H1 (cell line): ENCODE measurements at regions not wholly inside any gene's neighbourhood (a gene's known extent, or its start where the extent isn't known, plus 50 kb on each side); places are given as distances from the start of the nearest gene placed in this dataset.

ENCODE experiments used
- CTCF ChIA-PET: fragments of 300-600 bp; sonication (Branson Sonifier 250); formaldehyde crosslinking; loops from one replicate; lab custom pipeline; 2021; ENCODE audit not compliant: partially characterized antibody; lab: Charles Lee
- POLR2A ChIA-PET: fragments of 300-600 bp; sonication (Branson Sonifier 250); formaldehyde crosslinking; loops from one replicate; lab custom pipeline; 2021; ENCODE audit warnings: inconsistent platforms; ENCODE audit not compliant: partially characterized antibody; lab: Charles Lee
- DNase-seq, 2 experiments: peaks; one replicate each; pipeline versions ENCODE4 v3.0.0 to v3.0.0-alpha.2; 2010 to 2022; ENCODE audit warnings: low spot score in 2 of 2, low read depth in 1 of 2, mixed read lengths in 1 of 2
- FAIRE-seq: peaks from 2 replicates; lab custom pipeline; 2011; peaks lifted over from hg19 to GRCh38; lab: Jason Lieb, UNC
- H2AFZ ChIP-seq: 2 replicates; pipeline ENCODE4 v1.8.1; 2012; ENCODE audit warnings: low read length, inconsistent platforms
- H2AK5ac ChIP-seq: 2 replicates; pipeline ENCODE4 v1.6.1; 2013; ENCODE audit warnings: low read depth, low read length
- H2BK120ac ChIP-seq: replicated peaks from 2 replicates; pipeline ENCODE3; 2013; ENCODE audit warnings: low read depth, low read length, inconsistent platforms
- H2BK12ac ChIP-seq: 2 replicates; pipeline ENCODE4 v1.6.1; 2013; ENCODE audit warnings: low read depth, low read length
- H2BK15ac ChIP-seq: 2 replicates; pipeline ENCODE4 v1.6.1; 2013; ENCODE audit warnings: low read length
- H2BK20ac ChIP-seq: 2 replicates; pipeline ENCODE4 v1.6.1; 2013; ENCODE audit warnings: low read length
- H2BK5ac ChIP-seq: 2 replicates; pipeline ENCODE4 v1.6.1; 2013; ENCODE audit warnings: low read depth, low read length
- H3K14ac ChIP-seq: 2 replicates; pipeline ENCODE4 v1.6.1; 2013; ENCODE audit warnings: inconsistent platforms; ENCODE audit not compliant: insufficient read length
- H3K18ac ChIP-seq: 2 replicates; pipeline ENCODE4 v1.6.1; 2013; ENCODE audit warnings: low read length; ENCODE audit errors: extremely low read depth
- H3K23ac ChIP-seq: 2 replicates; pipeline ENCODE4 v1.6.1; 2013; ENCODE audit warnings: inconsistent platforms; ENCODE audit not compliant: insufficient read length
- H3K23me2 ChIP-seq: 2 replicates; pipeline ENCODE4 v1.6.1; 2013; ENCODE audit warnings: low read depth, low read length
- H3K27ac ChIP-seq: 2 replicates; pipeline ENCODE4 v1.6.1; 2011; ENCODE audit warnings: low read depth, low read length, inconsistent platforms
- H3K27me3 ChIP-seq, 4 experiments: replicated peaks in 1 of 4; 1 replicate in 1 of 4; 2 replicates in 3 of 4; pipeline versions ENCODE4 v1.6.1 to v1.8.1; 2011 to 2013; ENCODE audit warnings: low read length in 3 of 4, mild to moderate bottlenecking in 3 of 4, inconsistent platforms in 2 of 4, mixed read lengths in 2 of 4, moderate library complexity in 1 of 4; ENCODE audit not compliant: control insufficient read depth in 3 of 4, insufficient read depth in 3 of 4; ENCODE audit errors: extremely low read depth in 1 of 4
- H3K36me3 ChIP-seq, 4 experiments: 2 replicates each; pipeline versions ENCODE4 v1.6.1 to v1.8.1; 2011 to 2013; ENCODE audit warnings: mild to moderate bottlenecking in 4 of 4, low read length in 3 of 4, moderate library complexity in 2 of 4, control low read depth in 1 of 4, inconsistent platforms in 1 of 4; ENCODE audit not compliant: insufficient read depth in 4 of 4, control insufficient read depth in 2 of 4
- H3K4ac ChIP-seq: replicated peaks from 2 replicates; pipeline ENCODE3; 2013; ENCODE audit warnings: low read length, low read depth, mixed read lengths, inconsistent platforms; ENCODE audit not compliant: insufficient read length
- H3K4me1 ChIP-seq, 4 experiments: replicated peaks in 1 of 4; 1 replicate in 1 of 4; 2 replicates in 3 of 4; pipeline versions ENCODE4 v1.6.1 to v1.8.1; 2011 to 2013; ENCODE audit warnings: low read length in 3 of 4, inconsistent platforms in 2 of 4, mixed read lengths in 1 of 4; ENCODE audit not compliant: insufficient read depth in 4 of 4, control insufficient read depth in 3 of 4
- H3K4me2 ChIP-seq, 2 experiments: 2 replicates each; pipeline versions ENCODE4 v1.6.1 to v1.8.1; 2011 to 2013; ENCODE audit warnings: low read depth in 2 of 2, low read length in 2 of 2, control low read depth in 1 of 2, inconsistent platforms in 1 of 2, mild to moderate bottlenecking in 1 of 2; ENCODE audit not compliant: insufficient read depth in 1 of 2
- H3K4me3 ChIP-seq, 4 experiments: fragments of 200-600, 300-600 bp in 1 of 4; sonication (generic), shearing (Covaris generic), sonication (Bioruptor Twin) in 1 of 4; 2 replicates each; pipeline versions ENCODE4 v1.5.1 to v1.8.1; 2011 to 2016; ENCODE audit warnings: low read length in 4 of 4, low read depth in 3 of 4, control low read depth in 2 of 4, inconsistent platforms in 2 of 4, mild to moderate bottlenecking in 2 of 4, mixed read lengths in 1 of 4, moderate library complexity in 1 of 4; ENCODE audit not compliant: insufficient read depth in 2 of 4; ENCODE audit errors: extremely low read depth in 1 of 4
- H3K56ac ChIP-seq: replicated peaks from 2 replicates; pipeline ENCODE3; 2013; ENCODE audit warnings: low read depth, mild to moderate bottlenecking, mixed read lengths, low read length, inconsistent platforms; ENCODE audit not compliant: insufficient read length
- H3K79me1 ChIP-seq: 2 replicates; pipeline ENCODE4 v1.6.1; 2013; ENCODE audit warnings: low read depth, low read length, control low read depth
- H3K79me2 ChIP-seq, 2 experiments: 2 replicates each; pipeline versions ENCODE4 v1.6.1 to v1.8.1; 2012 to 2013; ENCODE audit warnings: low read length in 2 of 2, mild to moderate bottlenecking in 2 of 2, inconsistent platforms in 1 of 2; ENCODE audit not compliant: insufficient read depth in 2 of 2, control insufficient read depth in 1 of 2
- H3K9ac ChIP-seq, 4 experiments: replicated peaks in 1 of 4; 1 replicate in 1 of 4; 2 replicates in 3 of 4; pipeline versions ENCODE4 v1.6.1 to v1.8.1; 2011 to 2013; ENCODE audit warnings: low read depth in 3 of 4, low read length in 3 of 4, control low read depth in 2 of 4, mild to moderate bottlenecking in 2 of 4, moderate library complexity in 2 of 4, inconsistent platforms in 1 of 4; ENCODE audit errors: extremely low read depth in 1 of 4
- H3K9me3 ChIP-seq, 2 experiments: 2 replicates each; pipeline versions ENCODE4 v1.6.1 to v1.8.1; 2012 to 2013; ENCODE audit warnings: mild to moderate bottlenecking in 2 of 2, moderate library complexity in 2 of 2, control low read depth in 1 of 2, inconsistent platforms in 1 of 2, low read depth in 1 of 2, low read length in 1 of 2, mixed read lengths in 1 of 2; ENCODE audit not compliant: insufficient read depth in 2 of 2
- H4K20me1 ChIP-seq, 2 experiments: replicated peaks in 1 of 2; 2 replicates each; pipeline versions ENCODE3 to v1.8.1; 2011 to 2013; ENCODE audit warnings: inconsistent platforms in 2 of 2, low read length in 2 of 2, mild to moderate bottlenecking in 1 of 2; ENCODE audit not compliant: insufficient read depth in 2 of 2, control insufficient read depth in 1 of 2
- H4K5ac ChIP-seq: 2 replicates; pipeline ENCODE4 v1.6.1; 2013; ENCODE audit warnings: low read length, low read depth, mixed read lengths, inconsistent platforms; ENCODE audit not compliant: insufficient read length
- H4K8ac ChIP-seq: 2 replicates; pipeline ENCODE4 v1.8.0; 2013; ENCODE audit warnings: mild to moderate bottlenecking, moderate library complexity, low read length, inconsistent platforms; ENCODE audit not compliant: insufficient read depth; ENCODE audit errors: extremely low read depth
- H4K91ac ChIP-seq: replicated peaks from 2 replicates; pipeline ENCODE3; 2013; ENCODE audit warnings: low read length, mixed read lengths, inconsistent platforms; ENCODE audit not compliant: insufficient read length
- BCL11A ChIP-seq, 2 experiments: IDR thresholded peaks; one replicate each; pipeline ENCODE4 v1.6.1; 2011; ENCODE audit warnings: low read depth in 2 of 2, low read length in 2 of 2, mild to moderate bottlenecking in 2 of 2
- CBX5 ChIP-seq: fragments of 300-800, 300-1000 bp; sonication (generic); IDR thresholded peaks from 2 replicates; pipeline ENCODE4 v1.7.1; 2016; ENCODE audit warnings: antibody characterized with exemption, low read length, low read depth
- CHD1 ChIP-seq: IDR thresholded peaks from 2 replicates; pipeline ENCODE4 v1.6.1; 2012; ENCODE audit warnings: low read depth, low read length, improper control_type of control experiment
- GABPA ChIP-seq: IDR thresholded peaks from 2 replicates; pipeline ENCODE4 v1.6.1; 2011; ENCODE audit warnings: mild to moderate bottlenecking, low read length, moderate library complexity, borderline replicate concordance; ENCODE audit not compliant: insufficient read depth
- GTF2F1 ChIP-seq: IDR thresholded peaks from 2 replicates; pipeline ENCODE4 v1.6.1; 2012; ENCODE audit warnings: low read depth, low read length, improper control_type of control experiment, borderline replicate concordance
- KDM4A ChIP-seq: IDR thresholded peaks from one replicate; pipeline ENCODE4 v1.7.1; 2012; ENCODE audit warnings: low read depth, mild to moderate bottlenecking, moderate library complexity, low read length, inconsistent platforms; ENCODE audit not compliant: severe bottlenecking
- KDM5A ChIP-seq: fragments of 200-600 bp; IDR thresholded peaks from 2 replicates; pipeline ENCODE4 v1.7.1; 2012; ENCODE audit warnings: mild to moderate bottlenecking, low read length, inconsistent platforms, mixed read lengths
- RBBP5 ChIP-seq: IDR thresholded peaks from 2 replicates; pipeline ENCODE4 v1.7.1; 2012; ENCODE audit warnings: low read depth, mild to moderate bottlenecking, inconsistent platforms, low read length, moderate library complexity, borderline replicate concordance
- RFX5 ChIP-seq: IDR thresholded peaks from 2 replicates; pipeline ENCODE4 v1.6.1; 2011; ENCODE audit warnings: low read depth, low read length, improper control_type of control experiment, borderline replicate concordance
- TAF1 ChIP-seq: IDR thresholded peaks from 2 replicates; pipeline ENCODE4 v1.6.1; 2011; ENCODE audit warnings: mild to moderate bottlenecking, low read depth, low read length
- TCF12 ChIP-seq: IDR thresholded peaks from 2 replicates; pipeline ENCODE4 v1.6.1; 2011; ENCODE audit warnings: low read depth, mild to moderate bottlenecking, low read length
- TEAD4 ChIP-seq: IDR thresholded peaks from 2 replicates; pipeline ENCODE4 v1.6.1; 2012; ENCODE audit warnings: low read depth, low read length, inconsistent platforms, mixed read lengths
- TF ChIP-seq, protein P1 (sequence below): IDR thresholded peaks from 2 replicates; pipeline ENCODE4 v1.6.1; 2012; ENCODE audit warnings: inconsistent platforms

DNA sequence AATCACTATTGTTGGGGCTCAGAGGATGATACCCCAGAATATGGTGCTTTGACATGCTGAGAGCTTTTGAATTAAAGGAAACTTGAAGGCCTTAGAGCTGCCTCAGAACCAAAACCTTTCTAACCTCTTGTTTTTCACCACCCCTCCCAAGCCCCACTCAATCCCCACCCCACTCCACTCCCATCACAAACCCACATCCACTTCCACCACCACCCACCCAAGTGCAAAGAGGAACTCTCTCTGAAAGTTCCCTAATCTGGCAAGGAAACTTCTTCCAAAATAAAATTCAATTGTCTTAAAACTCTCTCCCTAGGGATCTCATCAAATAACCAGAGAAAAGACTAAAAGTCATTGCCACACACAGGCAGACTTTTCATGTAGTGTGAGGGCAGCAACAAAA, 301.2 kb upstream of the ARHGEF26 start:
- H3K27ac ChIP-seq = no peak overlapping the region
- H2BK20ac ChIP-seq = no peak overlapping the region
- no peak overlapping the region for H2BK5ac ChIP-seq
- no peak overlapping the region for H3K4me3 ChIP-seq
- no peak overlapping the region for H3K9ac ChIP-seq
- H4K8ac ChIP-seq = no peak overlapping the region
- H3K18ac ChIP-seq = no peak overlapping the region
- no peak overlapping the region for H3K4me2 ChIP-seq
- H3K56ac ChIP-seq = no peak overlapping the region
- H3K4ac ChIP-seq = no peak overlapping the region
- no peak overlapping the region for H4K91ac ChIP-seq
- no peak overlapping the region for H2AK5ac ChIP-seq
- no peak overlapping the region for H3K23ac ChIP-seq
- ChIA-PET CTCF (interaction anchor here (1.4 kb wide), 1 partner anchor 151 kb away, joined by 5 read pairs; no protein-coding TSS in a partner anchor), POLR2A (no interaction called here)
- H2BK15ac ChIP-seq = no peak overlapping the region
- peaks cover 0 to 2% (median 0%) of the 10 kb centered on the region in 4 experiments; a peak in 1 of 7 replicates for H3K27me3 ChIP-seq
- H3K79me1 ChIP-seq = no peaks in the 10 kb centered on the region
- H4K5ac ChIP-seq = no peak overlapping the region
- no peaks in the 10 kb centered on the region for H3K4me1 ChIP-seq
- no peak overlapping the region for H2BK12ac ChIP-seq
- no peak overlapping the region for H2BK120ac ChIP-seq
- FAIRE-seq (no peak), DNase-seq (no peak)
- H3K14ac ChIP-seq = no peak overlapping the region
- no peak for TF ChIP-seq TEAD4
- TF ChIP-seq TAF1 = no peak
- no peak for TF ChIP-seq TCF12
- TF ChIP-seq, protein P1, sequence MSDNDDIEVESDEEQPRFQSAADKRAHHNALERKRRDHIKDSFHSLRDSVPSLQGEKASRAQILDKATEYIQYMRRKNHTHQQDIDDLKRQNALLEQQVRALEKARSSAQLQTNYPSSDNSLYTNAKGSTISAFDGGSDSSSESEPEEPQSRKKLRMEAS = no peak
- no peak for TF ChIP-seq RFX5
- no peak for TF ChIP-seq GTF2F1
- TF ChIP-seq KDM5A = no peak
- no peak for TF ChIP-seq RBBP5
- TF ChIP-seq CBX5 = no peak
- no peak for TF ChIP-seq CHD1
- TF ChIP-seq BCL11A (IDR thresholded peaks at IDR 0.05; ENCODE audit: low read depth in 2 of 2, low read length in 2 of 2) = no peak
- TF ChIP-seq KDM4A = no peak
- TF ChIP-seq GABPA = no peak
- H3K9me3 ChIP-seq = no peaks in the 10 kb centered on the region
- no peak overlapping the region for H2AFZ ChIP-seq
- no peaks in the 10 kb centered on the region for H3K79me2 ChIP-seq
- H4K20me1 ChIP-seq = no peaks in the 10 kb centered on the region
- H3K36me3 ChIP-seq = no peaks in the 10 kb centered on the region
- H3K23me2 ChIP-seq = no peaks in the 10 kb centered on the region; the same call in 1 of the 2 replicates
